ENCODE measurements at regions not wholly inside any gene's neighbourhood (a gene's known extent, or its start where the extent isn't known, plus 50 kb on each side); places are given as distances from the start of the nearest gene placed in this dataset.

GRCh38 chr2:40751981-40752380 lies 300.1 kb upstream of the SLC8A1 start:
- no peak overlapping the region for H3K27ac Mint-ChIP-seq
- no peak for DNase-seq
- H3K4me3 Mint-ChIP-seq = no peak overlapping the region
- H3K36me3 Mint-ChIP-seq (ENCODE audit: low read depth) = no peaks in the 10 kb centered on the region
- no peaks in the 10 kb centered on the region for H3K27me3 Mint-ChIP-seq
- no peaks in the 10 kb centered on the region for H3K9me3 Mint-ChIP-seq
- H3K4me1 Mint-ChIP-seq (ENCODE audit: low read depth) = no peaks in the 10 kb centered on the region

DNA sequence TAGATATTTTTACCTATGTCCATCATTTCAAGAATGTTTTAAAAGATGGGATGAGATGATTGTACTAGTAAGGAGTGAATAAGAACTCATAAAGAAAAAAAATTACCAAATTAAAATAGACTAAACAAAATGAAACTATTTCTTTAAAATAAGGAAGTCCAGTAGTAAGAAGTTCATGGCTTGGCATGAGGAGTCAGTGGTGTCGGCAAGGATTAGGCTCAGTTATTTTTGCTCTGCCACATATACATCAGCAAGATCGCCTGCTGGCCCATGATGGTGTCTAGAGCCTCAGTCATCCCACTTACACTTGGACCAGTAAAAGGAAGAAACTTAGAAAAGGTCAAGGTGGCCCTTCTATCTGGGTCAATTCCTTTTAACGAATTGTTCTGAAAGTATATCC lies 300.9 kb upstream of the SLC8A1 start:
- DNase-seq = no peak
- Mint-ChIP-seq H3K36me3 (ENCODE audit: low read depth) (no peaks in the 10 kb centered on the region), H3K9me3 (no peaks in the 10 kb centered on the region), H3K4me3 (no peak overlapping the region), H3K4me1 (ENCODE audit: low read depth) (no peaks in the 10 kb centered on the region), H3K27ac (no peak overlapping the region), H3K27me3 (no peaks in the 10 kb centered on the region)

DNA sequence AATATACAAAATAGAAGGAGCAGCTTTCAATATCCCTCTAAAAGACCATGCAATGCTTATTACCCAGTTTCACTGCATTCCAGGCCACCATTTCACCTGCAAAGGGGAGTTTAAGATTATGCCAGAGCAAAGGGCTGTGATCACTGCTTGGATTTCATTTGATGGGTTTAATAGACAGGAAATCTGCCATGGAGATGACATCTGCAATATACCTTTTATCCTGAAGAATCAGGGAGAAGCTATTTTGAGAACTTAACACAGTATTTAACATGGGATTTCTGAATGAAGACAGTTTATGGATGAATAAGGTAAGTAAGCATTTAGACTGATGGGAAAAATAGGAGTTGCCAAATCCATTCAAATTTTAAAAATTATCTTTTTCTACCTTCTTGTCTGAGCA lies 303.0 kb upstream of the SLC8A1 start:
- Mint-ChIP-seq H3K36me3 (ENCODE audit: low read depth) (no peaks in the 10 kb centered on the region), H3K27ac (no peak overlapping the region), H3K4me1 (ENCODE audit: low read depth) (no peaks in the 10 kb centered on the region), H3K9me3 (no peaks in the 10 kb centered on the region), H3K4me3 (no peak overlapping the region), H3K27me3 (no peaks in the 10 kb centered on the region)
- no peak for DNase-seq

DNA sequence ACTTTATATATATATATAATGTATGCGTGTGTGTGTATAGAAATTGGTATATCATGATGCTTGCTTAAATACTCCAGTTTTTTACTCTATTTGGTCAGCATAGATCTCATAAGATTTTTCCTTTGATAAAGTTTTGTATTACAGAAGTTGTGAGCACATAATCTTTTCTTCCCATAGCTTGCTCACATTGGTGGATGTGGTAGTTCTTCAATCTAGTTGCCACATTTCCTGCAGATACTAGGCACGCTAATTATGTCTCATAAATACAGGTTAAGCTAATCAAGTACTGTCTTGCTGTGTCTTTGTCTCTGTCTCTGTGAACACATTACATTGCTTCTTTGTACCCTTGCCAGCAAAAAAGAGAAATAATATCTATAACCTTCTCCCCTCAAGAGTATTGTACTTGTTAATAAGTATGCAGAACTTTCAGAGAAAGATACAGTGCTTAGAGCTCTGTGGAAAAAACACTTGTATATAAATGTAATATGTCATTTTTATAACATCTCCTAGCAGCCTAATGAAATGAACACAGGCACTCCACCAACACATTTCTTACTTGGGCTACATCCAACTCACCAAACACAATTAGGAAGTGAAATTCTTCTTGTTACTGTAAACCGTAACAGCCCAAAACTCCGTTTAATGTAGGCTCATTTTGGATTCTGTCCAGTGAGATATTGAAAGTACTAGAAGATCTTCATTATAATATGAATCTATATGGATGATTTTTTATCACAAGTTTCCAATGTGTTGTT lies 306.7 kb upstream of the SLC8A1 start:
- no peak for DNase-seq
- H3K4me1 Mint-ChIP-seq (ENCODE audit: low read depth) = no peaks in the 10 kb centered on the region
- no peak overlapping the region for H3K27ac Mint-ChIP-seq
- no peak overlapping the region for H3K4me3 Mint-ChIP-seq
- no peaks in the 10 kb centered on the region for H3K27me3 Mint-ChIP-seq
- no peaks in the 10 kb centered on the region for H3K9me3 Mint-ChIP-seq
- H3K36me3 Mint-ChIP-seq (ENCODE audit: low read depth) = no peaks in the 10 kb centered on the region

GRCh38 chr2:40760071-40760666 lies 308.3 kb upstream of the SLC8A1 start:
- no peaks in the 10 kb centered on the region for H3K4me1 Mint-ChIP-seq (ENCODE audit: low read depth)
- no peaks in the 10 kb centered on the region for H3K27me3 Mint-ChIP-seq
- no peak overlapping the region for H3K27ac Mint-ChIP-seq
- no peaks in the 10 kb centered on the region for H3K9me3 Mint-ChIP-seq
- no peaks in the 10 kb centered on the region for H3K36me3 Mint-ChIP-seq (ENCODE audit: low read depth)
- H3K4me3 Mint-ChIP-seq = no peak overlapping the region
- DNase-seq = no peak

DNA sequence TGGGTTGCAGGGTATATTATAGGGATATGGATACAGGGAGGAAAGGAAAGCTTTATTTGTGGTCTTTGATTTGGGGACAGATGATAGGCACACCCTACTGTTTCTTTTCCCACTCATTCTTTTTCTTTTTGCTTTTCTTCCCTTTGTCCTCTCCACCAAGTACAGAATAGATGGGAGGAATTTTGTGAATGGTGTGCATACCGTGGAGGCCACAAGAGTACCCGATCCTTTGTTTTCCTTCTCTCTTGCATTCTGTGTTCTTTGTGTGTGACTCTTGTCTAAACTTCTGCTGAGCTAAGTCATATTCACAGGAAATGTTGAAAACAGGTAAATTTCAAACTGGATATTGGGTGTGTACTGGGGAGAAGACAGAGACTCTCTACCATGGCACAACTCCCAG lies 321.4 kb upstream of the SLC8A1 start:
- H3K27ac Mint-ChIP-seq = no peak overlapping the region
- H3K27me3 Mint-ChIP-seq = no peaks in the 10 kb centered on the region
- DNase-seq = no peak
- no peaks in the 10 kb centered on the region for H3K36me3 Mint-ChIP-seq (ENCODE audit: low read depth)
- peaks cover 6% of the 10 kb centered on the region for H3K9me3 Mint-ChIP-seq
- H3K4me1 Mint-ChIP-seq (ENCODE audit: low read depth) = no peaks in the 10 kb centered on the region
- no peak overlapping the region for H3K4me3 Mint-ChIP-seq

GRCh38 chr2:40783704-40784103 lies 331.8 kb upstream of the SLC8A1 start:
- no peaks in the 10 kb centered on the region for H3K36me3 Mint-ChIP-seq (ENCODE audit: low read depth)
- DNase-seq = no peak
- no peak overlapping the region for H3K4me3 Mint-ChIP-seq
- no peaks in the 10 kb centered on the region for H3K4me1 Mint-ChIP-seq (ENCODE audit: low read depth)
- H3K9me3 Mint-ChIP-seq = no peaks in the 10 kb centered on the region
- H3K27me3 Mint-ChIP-seq = no peaks in the 10 kb centered on the region
- H3K27ac Mint-ChIP-seq = no peak overlapping the region

- Mint-ChIP-seq H3K36me3 (ENCODE audit: low read depth) (no peaks in the 10 kb centered on the region), H3K27ac (no peak overlapping the region), H3K4me1 (ENCODE audit: low read depth) (no peaks in the 10 kb centered on the region), H3K9me3 (peaks cover 6% of the 10 kb centered on the region), H3K4me3 (no peak overlapping the region), H3K27me3 (no peaks in the 10 kb centered on the region)
- DNase-seq = no peak
Observed at GRCh38 chr2:40786636-40787035, 334.7 kb upstream of the SLC8A1 start.

DNA sequence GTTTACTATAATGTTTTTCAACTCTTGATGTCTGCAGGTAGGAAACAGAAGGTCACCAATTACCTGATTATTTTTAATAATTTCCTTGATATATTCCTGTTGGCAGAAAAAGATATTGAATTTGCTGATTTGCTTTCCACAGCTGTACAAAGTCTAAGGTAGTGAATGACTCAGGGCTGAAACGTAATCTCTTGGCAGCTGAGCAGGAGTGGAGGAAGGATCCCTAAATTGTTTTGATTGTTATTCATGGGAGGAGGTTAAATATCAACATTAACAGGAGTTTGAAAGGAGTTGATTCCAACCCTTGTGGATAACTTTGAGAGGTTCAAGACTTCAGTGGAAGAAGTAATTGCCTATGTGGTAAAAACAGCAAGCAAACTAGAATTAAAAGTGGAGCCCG lies 345.2 kb upstream of the SLC8A1 start:
- Mint-ChIP-seq H3K4me1 (ENCODE audit: low read depth) (no peaks in the 10 kb centered on the region), H3K9me3 (peaks cover 3% of the 10 kb centered on the region), H3K27ac (no peak overlapping the region), H3K4me3 (no peak overlapping the region), H3K27me3 (no peaks in the 10 kb centered on the region), H3K36me3 (ENCODE audit: low read depth) (no peaks in the 10 kb centered on the region)
- no peak for DNase-seq

DNA sequence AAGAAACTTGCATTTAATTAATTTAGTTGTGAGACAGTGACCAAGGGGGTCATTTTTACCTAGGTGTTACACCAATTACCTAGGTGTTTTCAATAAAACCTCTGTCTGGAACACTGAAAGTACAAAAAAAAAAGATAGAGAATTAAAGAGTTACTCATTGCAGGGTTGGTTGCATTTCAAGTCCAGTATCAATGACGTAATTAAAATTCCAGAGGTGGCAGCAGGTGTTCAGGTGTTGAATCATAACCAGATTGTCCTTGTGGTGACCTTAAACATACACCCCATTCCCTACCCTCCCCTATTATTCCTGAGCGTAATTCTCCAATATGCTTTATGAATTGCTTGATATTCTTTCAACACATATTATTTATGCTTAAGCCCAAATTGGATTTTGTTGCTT lies 352.0 kb upstream of the SLC8A1 start:
- Mint-ChIP-seq H3K4me3 (no peak overlapping the region), H3K27ac (no peak overlapping the region), H3K27me3 (no peaks in the 10 kb centered on the region), H3K36me3 (ENCODE audit: low read depth) (no peaks in the 10 kb centered on the region), H3K9me3 (no peaks in the 10 kb centered on the region), H3K4me1 (ENCODE audit: low read depth) (no peaks in the 10 kb centered on the region)
- no peak for DNase-seq

- no peaks in the 10 kb centered on the region for H3K4me1 Mint-ChIP-seq (ENCODE audit: low read depth)
- no peaks in the 10 kb centered on the region for H3K9me3 Mint-ChIP-seq
- no peak for DNase-seq
- H3K4me3 Mint-ChIP-seq = no peak overlapping the region
- no peaks in the 10 kb centered on the region for H3K27me3 Mint-ChIP-seq
- H3K36me3 Mint-ChIP-seq (ENCODE audit: low read depth) = no peaks in the 10 kb centered on the region
- H3K27ac Mint-ChIP-seq = no peak overlapping the region
Observed at GRCh38 chr2:40809156-40809555, 357.3 kb upstream of the SLC8A1 start.

- no peak overlapping the region for H3K27ac Mint-ChIP-seq
- no peaks in the 10 kb centered on the region for H3K27me3 Mint-ChIP-seq
- no peak overlapping the region for H3K4me3 Mint-ChIP-seq
- no peaks in the 10 kb centered on the region for H3K36me3 Mint-ChIP-seq (ENCODE audit: low read depth)
- no peak for DNase-seq
- H3K4me1 Mint-ChIP-seq (ENCODE audit: low read depth) = no peaks in the 10 kb centered on the region
- no peaks in the 10 kb centered on the region for H3K9me3 Mint-ChIP-seq
Observed at GRCh38 chr2:40814616-40815015, 362.7 kb upstream of the SLC8A1 start.

- Mint-ChIP-seq H3K27ac (no peak overlapping the region), H3K27me3 (no peaks in the 10 kb centered on the region), H3K4me1 (ENCODE audit: low read depth) (no peaks in the 10 kb centered on the region), H3K4me3 (no peak overlapping the region), H3K36me3 (ENCODE audit: low read depth) (no peaks in the 10 kb centered on the region), H3K9me3 (peaks cover 3% of the 10 kb centered on the region)
- DNase-seq = no peak
Observed at GRCh38 chr2:40820319-40820718, 368.4 kb upstream of the SLC8A1 start.

DNA sequence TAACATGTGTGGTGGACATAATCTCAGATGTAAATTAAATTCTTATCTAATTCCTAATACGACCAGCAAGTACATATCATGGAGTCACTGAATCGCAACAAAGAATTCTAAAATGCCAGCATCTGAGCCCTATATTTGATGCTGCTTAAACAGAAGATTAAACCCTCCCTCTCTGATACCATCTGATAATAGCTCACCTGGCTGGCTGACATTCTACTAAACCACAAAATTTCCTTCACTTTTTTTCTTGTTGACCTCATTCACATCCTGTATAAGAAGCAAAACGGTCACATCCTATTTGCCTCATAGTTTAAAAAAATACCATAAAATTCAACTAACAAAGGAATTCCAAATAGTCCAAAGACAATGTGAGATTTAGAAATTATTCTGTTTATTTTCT lies 371.6 kb upstream of the SLC8A1 start:
- Mint-ChIP-seq H3K4me3 (no peak overlapping the region), H3K4me1 (ENCODE audit: low read depth) (no peaks in the 10 kb centered on the region), H3K27me3 (no peaks in the 10 kb centered on the region), H3K27ac (no peak overlapping the region), H3K36me3 (ENCODE audit: low read depth) (no peaks in the 10 kb centered on the region), H3K9me3 (peaks cover 3% of the 10 kb centered on the region)
- DNase-seq = no peak

DNA sequence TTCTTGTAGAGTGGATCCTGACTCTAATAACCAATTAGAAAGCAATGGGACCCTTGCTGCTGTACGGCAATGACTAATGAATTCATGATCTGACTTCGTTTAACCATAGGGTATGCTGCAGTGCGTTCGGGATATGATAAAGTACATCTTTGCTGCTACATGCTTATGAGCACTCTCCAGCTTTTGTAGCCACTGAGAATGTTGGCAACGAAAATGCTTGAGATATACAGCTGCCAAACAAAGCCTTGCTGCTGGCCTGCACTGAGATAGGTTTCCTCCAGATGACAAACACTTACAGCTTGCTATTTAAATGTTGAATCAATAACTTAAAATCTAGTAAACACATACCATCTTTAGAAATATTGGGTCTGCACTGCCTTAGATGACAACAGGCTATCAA lies 372.4 kb upstream of the SLC8A1 start:
- H3K4me3 Mint-ChIP-seq = no peak overlapping the region
- DNase-seq = no peak
- peaks cover 3% of the 10 kb centered on the region for H3K9me3 Mint-ChIP-seq
- H3K36me3 Mint-ChIP-seq (ENCODE audit: low read depth) = no peaks in the 10 kb centered on the region
- H3K27me3 Mint-ChIP-seq = no peaks in the 10 kb centered on the region
- no peak overlapping the region for H3K27ac Mint-ChIP-seq
- no peaks in the 10 kb centered on the region for H3K4me1 Mint-ChIP-seq (ENCODE audit: low read depth)

GRCh38 chr2:40827392-40827791 lies 375.5 kb upstream of the SLC8A1 start:
- H3K4me1 Mint-ChIP-seq (ENCODE audit: low read depth) = no peaks in the 10 kb centered on the region
- no peak for DNase-seq
- no peak overlapping the region for H3K4me3 Mint-ChIP-seq
- H3K27me3 Mint-ChIP-seq = no peaks in the 10 kb centered on the region
- H3K27ac Mint-ChIP-seq = no peak overlapping the region
- peaks cover 3% of the 10 kb centered on the region for H3K9me3 Mint-ChIP-seq
- no peaks in the 10 kb centered on the region for H3K36me3 Mint-ChIP-seq (ENCODE audit: low read depth)

Measured in activated T-cell treated with anti-CD3 and anti-CD28 coated beads, Interleukin-2, amount 50 U/mL, for 24 hours (primary cell).